SH-SY5Y (cell line): ENCODE measurements at regions not wholly inside any gene's neighbourhood (a gene's known extent, or its start where the extent isn't known, plus 50 kb on each side); places are given as distances from the start of the nearest gene placed in this dataset.

Experiments used
- GATA2 ChIP-seq: IDR thresholded peaks from 2 replicates; pipeline ENCODE4 v1.6.1; 2011; ENCODE audit warnings: mild to moderate bottlenecking, low read depth, low read length
- GATA3 ChIP-seq: IDR thresholded peaks from 2 replicates; pipeline ENCODE4 v1.6.1; 2011; ENCODE audit warnings: low read depth, mild to moderate bottlenecking, low read length, moderate library complexity

GRCh38 chr16:5378531-5378930, 280.9 kb upstream of the EEF2KMT start:
- TF ChIP-seq GATA2, result no peak
- no peak for TF ChIP-seq GATA3

GRCh38 chr16:5377280-5377898, 279.8 kb upstream of the EEF2KMT start:
- no peak for TF ChIP-seq GATA2
- no peak for TF ChIP-seq GATA3

- no peak for TF ChIP-seq GATA3
- TF ChIP-seq GATA2, result no peak
Observed at GRCh38 chr16:5374184-5374583, 276.6 kb upstream of the EEF2KMT start.

- no peak for TF ChIP-seq GATA3
Observed at GRCh38 chr16:5367951-5368350, 270.4 kb upstream of the EEF2KMT start.

GRCh38 chr16:5366126-5366525, 268.5 kb upstream of the EEF2KMT start:
- TF ChIP-seq GATA2 (no peak), GATA3 (no peak)

- TF ChIP-seq GATA2, result no peak
- TF ChIP-seq GATA3, result no peak
Observed at GRCh38 chr16:5364186-5364585, 266.6 kb upstream of the EEF2KMT start.

GRCh38 chr16:5361322-5361721, 263.7 kb upstream of the EEF2KMT start:
- TF ChIP-seq GATA3, result no peak
- no peak for TF ChIP-seq GATA2

GRCh38 chr16:5354645-5355044, 257.1 kb upstream of the EEF2KMT start:
- TF ChIP-seq GATA2 (no peak), GATA3 (no peak)

GRCh38 chr16:5349670-5350517, 252.3 kb upstream of the EEF2KMT start:
- TF ChIP-seq GATA3 (no peak), GATA2 (no peak)

GRCh38 chr16:5349101-5349500, 251.5 kb upstream of the EEF2KMT start:
- no peak for TF ChIP-seq GATA2
- TF ChIP-seq GATA3, result no peak

GRCh38 chr16:5347561-5347960, 250.0 kb upstream of the EEF2KMT start:
- TF ChIP-seq GATA2 (no peak), GATA3 (no peak)

- TF ChIP-seq GATA2 (no peak), GATA3 (no peak)
Observed at GRCh38 chr16:5336941-5337340, 239.3 kb upstream of the EEF2KMT start.

- TF ChIP-seq GATA3 (no peak), GATA2 (no peak)
Observed at GRCh38 chr16:5333991-5334390, 236.4 kb upstream of the EEF2KMT start.

- TF ChIP-seq GATA2 (no peak), GATA3 (no peak)
Observed at GRCh38 chr16:5333126-5333525, 235.5 kb upstream of the EEF2KMT start.

- no peak for TF ChIP-seq GATA2
- no peak for TF ChIP-seq GATA3
Observed at GRCh38 chr16:5330058-5330457, 232.5 kb upstream of the EEF2KMT start.

GRCh38 chr16:5328546-5328945, 231.0 kb upstream of the EEF2KMT start:
- TF ChIP-seq GATA2, result no peak
- no peak for TF ChIP-seq GATA3
